GM12874 (cell line): ENCODE measurements at regions not wholly inside any gene's neighbourhood (a gene's known extent, or its start where the extent isn't known, plus 50 kb on each side); places are given as distances from the start of the nearest gene placed in this dataset.

Experiments used
- CTCF ChIP-seq: IDR thresholded peaks from 2 replicates; pipeline ENCODE4 v1.5.1; 2011; ENCODE audit warnings: low read depth, mild to moderate bottlenecking, control low read depth, low read length, moderate library complexity; ENCODE audit not compliant: insufficient read depth

GRCh38 chr17:72572604-72573491 is 452.0 kb downstream of the SOX9 start:
- no peak for TF ChIP-seq CTCF

- no peak for TF ChIP-seq CTCF
Measured at GRCh38 chr17:72574675-72575510, 454.1 kb downstream of the SOX9 start.

GRCh38 chr17:72575542-72576233 is 454.9 kb downstream of the SOX9 start:
- TF ChIP-seq CTCF = no peak

- no peak for TF ChIP-seq CTCF
Measured at GRCh38 chr17:72576289-72576759, 455.5 kb downstream of the SOX9 start.

GRCh38 chr17:72578817-72579470 is 458.1 kb downstream of the SOX9 start:
- no peak for TF ChIP-seq CTCF

GRCh38 chr17:72579990-72580320 is 459.1 kb downstream of the SOX9 start:
- TF ChIP-seq CTCF = no peak
